ENCODE measurements at regions not wholly inside any gene's neighbourhood (a gene's known extent, or its start where the extent isn't known, plus 50 kb on each side); places are given as distances from the start of the nearest gene placed in this dataset.

GRCh38 chr5:39498278-39498952, 73.6 kb upstream of the DAB2 start:
- no peak for TF ChIP-seq POLR2AphosphoS5 (IDR thresholded peaks at IDR 0.05)
- TF ChIP-seq POLR2A (IDR thresholded peaks at IDR 0.05): no peak
- TF ChIP-seq EP300 (IDR thresholded peaks at IDR 0.05; ENCODE audit: low read depth): no peak
- no peak for TF ChIP-seq CTCF (IDR thresholded peaks at IDR 0.05)
- Histone ChIP-seq H3K36me3 (no peaks in the 10 kb centered on the region), H3K27me3 (no peaks in the 10 kb centered on the region), H3K9me3 (no peaks in the 10 kb centered on the region), H3K4me3 (no peak overlapping the region), H3K27ac (no peak overlapping the region), H3K4me1 (peaks cover 0 to 21% (median 0%) of the 10 kb centered on the region in 4 donors)
- intact Hi-C loops (cut with DNase I; ENCODE audit: low total_unique reads) (no loop called here), in situ Hi-C loops (cut with MboI; ENCODE audit: low pct_ligation_motif_present in 1 of 4, low pct_unique_long_range_greater_than_20kb in 1 of 4, low sequenced_read_pairs in 3 of 4) (no loop called here)
- 62 to 63% methylated on average over 4 of the region's 4 CpGs for WGBS, 2 donors (ENCODE audit: low coverage in 1 of 2)
- no peak for DNase-seq

- TF ChIP-seq CTCF (IDR thresholded peaks at IDR 0.05): no peak
- TF ChIP-seq EP300 (IDR thresholded peaks at IDR 0.05; ENCODE audit: low read depth): no peak
- no peak for TF ChIP-seq POLR2A (IDR thresholded peaks at IDR 0.05)
- TF ChIP-seq POLR2AphosphoS5 (IDR thresholded peaks at IDR 0.05): no peak
- Histone ChIP-seq H3K27ac (no peak overlapping the region), H3K27me3 (no peaks in the 10 kb centered on the region), H3K9me3 (no peaks in the 10 kb centered on the region), H3K36me3 (no peaks in the 10 kb centered on the region), H3K4me3 (no peak overlapping the region), H3K4me1 (peaks cover 0 to 10% (median 0%) of the 10 kb centered on the region in 4 donors)
- intact Hi-C loops (cut with DNase I; ENCODE audit: low total_unique reads) (no loop called here), in situ Hi-C loops (cut with MboI; ENCODE audit: low pct_ligation_motif_present in 1 of 4, low pct_unique_long_range_greater_than_20kb in 1 of 4, low sequenced_read_pairs in 3 of 4) (no loop called here)
- no peak for DNase-seq
- 90 to 100% methylated on average over 2 to 4 of the region's 4 CpGs for WGBS, 2 donors (ENCODE audit: low coverage in 1 of 2)
Observed at GRCh38 chr5:39497322-39497721, 72.5 kb upstream of the DAB2 start.

- no peaks in the 10 kb centered on the region for H3K36me3 ChIP-seq
- H3K27me3 ChIP-seq: no peaks in the 10 kb centered on the region
- 77 to 78% methylated on average over 1 of the region's 1 CpG for WGBS, 2 donors (ENCODE audit: low coverage in 1 of 2)
- TF ChIP-seq POLR2A (IDR thresholded peaks at IDR 0.05) (no peak), POLR2AphosphoS5 (IDR thresholded peaks at IDR 0.05) (no peak), CTCF (IDR thresholded peaks at IDR 0.05) (no peak), EP300 (IDR thresholded peaks at IDR 0.05; ENCODE audit: low read depth) (no peak)
- intact Hi-C loops (cut with DNase I; ENCODE audit: low total_unique reads): no loop called here
- H3K4me1 ChIP-seq: peaks cover 0 to 5% (median 0%) of the 10 kb centered on the region in 4 donors
- in situ Hi-C loops (cut with MboI; ENCODE audit: low pct_ligation_motif_present in 1 of 4, low pct_unique_long_range_greater_than_20kb in 1 of 4, low sequenced_read_pairs in 3 of 4): no loop called here
- H3K27ac ChIP-seq: peak overlapping the region; percentile 21 to 38 (median 30)
- no peak overlapping the region for H3K4me3 ChIP-seq
- H3K9me3 ChIP-seq: peaks cover 12 to 14% of the 10 kb centered on the region in 2 donors
- DNase-seq: no peak
Observed at GRCh38 chr5:39495227-39495626, 70.4 kb upstream of the DAB2 start.

- peak overlapping the region in 3 of 4 donors; percentile 21 to 38 (median 36) for H3K27ac ChIP-seq
- H3K9me3 ChIP-seq: peaks cover 14 to 16% of the 10 kb centered on the region in 2 donors
- H3K4me3 ChIP-seq: no peak overlapping the region
- in situ Hi-C loops (cut with MboI; ENCODE audit: low pct_ligation_motif_present in 1 of 4, low pct_unique_long_range_greater_than_20kb in 1 of 4, low sequenced_read_pairs in 3 of 4): no loop called here
- DNase-seq: no peak
- WGBS, 2 donors (ENCODE audit: low coverage in 1 of 2): 55 to 71% methylated on average over 1 of the region's 1 CpG
- no peaks in the 10 kb centered on the region for H3K36me3 ChIP-seq
- intact Hi-C loops (cut with DNase I; ENCODE audit: low total_unique reads): no loop called here
- TF ChIP-seq POLR2A (IDR thresholded peaks at IDR 0.05) (no peak), CTCF (IDR thresholded peaks at IDR 0.05) (no peak), POLR2AphosphoS5 (IDR thresholded peaks at IDR 0.05) (no peak), EP300 (IDR thresholded peaks at IDR 0.05; ENCODE audit: low read depth) (no peak)
- no peaks in the 10 kb centered on the region for H3K27me3 ChIP-seq
- peaks cover 0 to 5% (median 0%) of the 10 kb centered on the region in 4 donors for H3K4me1 ChIP-seq
Observed at GRCh38 chr5:39494534-39494933, 69.8 kb upstream of the DAB2 start.

Measured in transverse colon (tissue), 4 donors.